ENCODE measurements at regions not wholly inside any gene's neighbourhood (a gene's known extent, or its start where the extent isn't known, plus 50 kb on each side); places are given as distances from the start of the nearest gene placed in this dataset.

DNA sequence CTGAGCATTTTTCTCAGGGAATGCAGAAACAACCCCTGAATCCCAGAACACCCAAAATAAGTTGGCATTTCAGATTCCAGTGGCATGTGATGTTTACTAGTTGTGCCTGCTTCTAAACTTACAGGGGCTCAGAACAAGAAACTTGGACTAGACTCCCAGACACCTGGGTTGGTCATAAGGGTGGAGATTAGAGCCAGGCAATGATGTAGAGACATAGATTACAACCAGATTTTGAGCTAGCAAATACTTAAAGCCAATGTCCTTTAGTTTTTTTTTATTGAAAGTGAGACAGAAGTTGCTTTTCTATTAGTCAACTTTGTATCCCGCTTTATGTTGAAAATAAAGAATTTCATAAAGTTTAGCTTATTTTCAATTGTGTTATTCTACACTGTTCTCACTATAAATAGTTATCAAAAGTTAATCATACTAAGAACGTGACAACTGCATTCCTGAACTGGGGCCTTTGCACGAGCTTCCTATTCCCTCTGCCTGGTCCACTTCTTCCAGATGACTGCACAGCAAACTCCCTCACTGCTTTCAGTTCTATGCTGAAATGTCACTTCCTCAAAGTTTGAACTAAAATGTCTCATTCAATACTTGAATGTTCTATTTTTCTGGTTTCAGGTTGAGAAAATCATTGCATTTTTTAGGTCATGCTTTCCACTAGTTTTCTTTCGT, 224.7 kb upstream of the PPP1R2C start:
- Histone ChIP-seq H3K79me2 (replicated peaks; ENCODE audit: insufficient read depth) (no peaks in the 10 kb centered on the region), H3K36me3 (ENCODE audit: insufficient read depth) (no peaks in the 10 kb centered on the region), H2AFZ (no peak overlapping the region), H4K20me1 (replicated peaks; ENCODE audit: insufficient read depth) (no peaks in the 10 kb centered on the region), H3K9me2 (ENCODE audit: insufficient read depth) (no peaks in the 10 kb centered on the region), H3K27me3 (ENCODE audit: insufficient read depth) (no peaks in the 10 kb centered on the region), H3K4me3 (no peak overlapping the region), H3F3A (replicated peaks; ENCODE audit: low read depth) (no peaks in the 10 kb centered on the region), H3K4me2 (no peak overlapping the region), H3K4me1 (ENCODE audit: insufficient read depth) (peaks cover 9% of the 10 kb centered on the region), H3K27ac (ENCODE audit: low read depth) (no peak overlapping the region)
- Mint-ChIP-seq H3K36me3 (ENCODE audit: low read depth) (peaks cover 2% of the 10 kb centered on the region; the same call in 2 of the 3 replicates), H3K4me3 (no peak overlapping the region), H3K27ac (no peak overlapping the region), H3K27me3 (ENCODE audit: insufficient read depth, low read depth, poor library complexity) (no peaks in the 10 kb centered on the region), H3K9me3 (no peaks in the 10 kb centered on the region), H3K4me1 (peaks cover 14% of the 10 kb centered on the region)
- no peak for DNase-seq (ENCODE audit: low spot score)
- TF ChIP-seq NANOG (IDR thresholded peaks at IDR 0.05; ENCODE audit: borderline replicate concordance): no peak
- no peak for TF ChIP-seq POLR2AphosphoS5 (IDR thresholded peaks at IDR 0.05; ENCODE audit: low read depth)
- TF ChIP-seq, protein P1, sequence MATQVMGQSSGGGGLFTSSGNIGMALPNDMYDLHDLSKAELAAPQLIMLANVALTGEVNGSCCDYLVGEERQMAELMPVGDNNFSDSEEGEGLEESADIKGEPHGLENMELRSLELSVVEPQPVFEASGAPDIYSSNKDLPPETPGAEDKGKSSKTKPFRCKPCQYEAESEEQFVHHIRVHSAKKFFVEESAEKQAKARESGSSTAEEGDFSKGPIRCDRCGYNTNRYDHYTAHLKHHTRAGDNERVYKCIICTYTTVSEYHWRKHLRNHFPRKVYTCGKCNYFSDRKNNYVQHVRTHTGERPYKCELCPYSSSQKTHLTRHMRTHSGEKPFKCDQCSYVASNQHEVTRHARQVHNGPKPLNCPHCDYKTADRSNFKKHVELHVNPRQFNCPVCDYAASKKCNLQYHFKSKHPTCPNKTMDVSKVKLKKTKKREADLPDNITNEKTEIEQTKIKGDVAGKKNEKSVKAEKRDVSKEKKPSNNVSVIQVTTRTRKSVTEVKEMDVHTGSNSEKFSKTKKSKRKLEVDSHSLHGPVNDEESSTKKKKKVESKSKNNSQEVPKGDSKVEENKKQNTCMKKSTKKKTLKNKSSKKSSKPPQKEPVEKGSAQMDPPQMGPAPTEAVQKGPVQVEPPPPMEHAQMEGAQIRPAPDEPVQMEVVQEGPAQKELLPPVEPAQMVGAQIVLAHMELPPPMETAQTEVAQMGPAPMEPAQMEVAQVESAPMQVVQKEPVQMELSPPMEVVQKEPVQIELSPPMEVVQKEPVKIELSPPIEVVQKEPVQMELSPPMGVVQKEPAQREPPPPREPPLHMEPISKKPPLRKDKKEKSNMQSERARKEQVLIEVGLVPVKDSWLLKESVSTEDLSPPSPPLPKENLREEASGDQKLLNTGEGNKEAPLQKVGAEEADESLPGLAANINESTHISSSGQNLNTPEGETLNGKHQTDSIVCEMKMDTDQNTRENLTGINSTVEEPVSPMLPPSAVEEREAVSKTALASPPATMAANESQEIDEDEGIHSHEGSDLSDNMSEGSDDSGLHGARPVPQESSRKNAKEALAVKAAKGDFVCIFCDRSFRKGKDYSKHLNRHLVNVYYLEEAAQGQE (IDR thresholded peaks at IDR 0.05; ENCODE audit: unreplicated experiment): no peak
- TF ChIP-seq, protein P2, sequence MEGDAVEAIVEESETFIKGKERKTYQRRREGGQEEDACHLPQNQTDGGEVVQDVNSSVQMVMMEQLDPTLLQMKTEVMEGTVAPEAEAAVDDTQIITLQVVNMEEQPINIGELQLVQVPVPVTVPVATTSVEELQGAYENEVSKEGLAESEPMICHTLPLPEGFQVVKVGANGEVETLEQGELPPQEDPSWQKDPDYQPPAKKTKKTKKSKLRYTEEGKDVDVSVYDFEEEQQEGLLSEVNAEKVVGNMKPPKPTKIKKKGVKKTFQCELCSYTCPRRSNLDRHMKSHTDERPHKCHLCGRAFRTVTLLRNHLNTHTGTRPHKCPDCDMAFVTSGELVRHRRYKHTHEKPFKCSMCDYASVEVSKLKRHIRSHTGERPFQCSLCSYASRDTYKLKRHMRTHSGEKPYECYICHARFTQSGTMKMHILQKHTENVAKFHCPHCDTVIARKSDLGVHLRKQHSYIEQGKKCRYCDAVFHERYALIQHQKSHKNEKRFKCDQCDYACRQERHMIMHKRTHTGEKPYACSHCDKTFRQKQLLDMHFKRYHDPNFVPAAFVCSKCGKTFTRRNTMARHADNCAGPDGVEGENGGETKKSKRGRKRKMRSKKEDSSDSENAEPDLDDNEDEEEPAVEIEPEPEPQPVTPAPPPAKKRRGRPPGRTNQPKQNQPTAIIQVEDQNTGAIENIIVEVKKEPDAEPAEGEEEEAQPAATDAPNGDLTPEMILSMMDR (conservative IDR thresholded peaks at IDR 0.05; ENCODE audit: low read depth in 2 of 2): no peak
- no peak for TF ChIP-seq CREB1 (CRISPR knock-in tag; IDR thresholded peaks at IDR 0.05; ENCODE audit: low read depth)
- no peak for TF ChIP-seq EZH2phosphoT487 (IDR thresholded peaks at IDR 0.05; ENCODE audit: unreplicated experiment)
- TF ChIP-seq, protein P3, sequence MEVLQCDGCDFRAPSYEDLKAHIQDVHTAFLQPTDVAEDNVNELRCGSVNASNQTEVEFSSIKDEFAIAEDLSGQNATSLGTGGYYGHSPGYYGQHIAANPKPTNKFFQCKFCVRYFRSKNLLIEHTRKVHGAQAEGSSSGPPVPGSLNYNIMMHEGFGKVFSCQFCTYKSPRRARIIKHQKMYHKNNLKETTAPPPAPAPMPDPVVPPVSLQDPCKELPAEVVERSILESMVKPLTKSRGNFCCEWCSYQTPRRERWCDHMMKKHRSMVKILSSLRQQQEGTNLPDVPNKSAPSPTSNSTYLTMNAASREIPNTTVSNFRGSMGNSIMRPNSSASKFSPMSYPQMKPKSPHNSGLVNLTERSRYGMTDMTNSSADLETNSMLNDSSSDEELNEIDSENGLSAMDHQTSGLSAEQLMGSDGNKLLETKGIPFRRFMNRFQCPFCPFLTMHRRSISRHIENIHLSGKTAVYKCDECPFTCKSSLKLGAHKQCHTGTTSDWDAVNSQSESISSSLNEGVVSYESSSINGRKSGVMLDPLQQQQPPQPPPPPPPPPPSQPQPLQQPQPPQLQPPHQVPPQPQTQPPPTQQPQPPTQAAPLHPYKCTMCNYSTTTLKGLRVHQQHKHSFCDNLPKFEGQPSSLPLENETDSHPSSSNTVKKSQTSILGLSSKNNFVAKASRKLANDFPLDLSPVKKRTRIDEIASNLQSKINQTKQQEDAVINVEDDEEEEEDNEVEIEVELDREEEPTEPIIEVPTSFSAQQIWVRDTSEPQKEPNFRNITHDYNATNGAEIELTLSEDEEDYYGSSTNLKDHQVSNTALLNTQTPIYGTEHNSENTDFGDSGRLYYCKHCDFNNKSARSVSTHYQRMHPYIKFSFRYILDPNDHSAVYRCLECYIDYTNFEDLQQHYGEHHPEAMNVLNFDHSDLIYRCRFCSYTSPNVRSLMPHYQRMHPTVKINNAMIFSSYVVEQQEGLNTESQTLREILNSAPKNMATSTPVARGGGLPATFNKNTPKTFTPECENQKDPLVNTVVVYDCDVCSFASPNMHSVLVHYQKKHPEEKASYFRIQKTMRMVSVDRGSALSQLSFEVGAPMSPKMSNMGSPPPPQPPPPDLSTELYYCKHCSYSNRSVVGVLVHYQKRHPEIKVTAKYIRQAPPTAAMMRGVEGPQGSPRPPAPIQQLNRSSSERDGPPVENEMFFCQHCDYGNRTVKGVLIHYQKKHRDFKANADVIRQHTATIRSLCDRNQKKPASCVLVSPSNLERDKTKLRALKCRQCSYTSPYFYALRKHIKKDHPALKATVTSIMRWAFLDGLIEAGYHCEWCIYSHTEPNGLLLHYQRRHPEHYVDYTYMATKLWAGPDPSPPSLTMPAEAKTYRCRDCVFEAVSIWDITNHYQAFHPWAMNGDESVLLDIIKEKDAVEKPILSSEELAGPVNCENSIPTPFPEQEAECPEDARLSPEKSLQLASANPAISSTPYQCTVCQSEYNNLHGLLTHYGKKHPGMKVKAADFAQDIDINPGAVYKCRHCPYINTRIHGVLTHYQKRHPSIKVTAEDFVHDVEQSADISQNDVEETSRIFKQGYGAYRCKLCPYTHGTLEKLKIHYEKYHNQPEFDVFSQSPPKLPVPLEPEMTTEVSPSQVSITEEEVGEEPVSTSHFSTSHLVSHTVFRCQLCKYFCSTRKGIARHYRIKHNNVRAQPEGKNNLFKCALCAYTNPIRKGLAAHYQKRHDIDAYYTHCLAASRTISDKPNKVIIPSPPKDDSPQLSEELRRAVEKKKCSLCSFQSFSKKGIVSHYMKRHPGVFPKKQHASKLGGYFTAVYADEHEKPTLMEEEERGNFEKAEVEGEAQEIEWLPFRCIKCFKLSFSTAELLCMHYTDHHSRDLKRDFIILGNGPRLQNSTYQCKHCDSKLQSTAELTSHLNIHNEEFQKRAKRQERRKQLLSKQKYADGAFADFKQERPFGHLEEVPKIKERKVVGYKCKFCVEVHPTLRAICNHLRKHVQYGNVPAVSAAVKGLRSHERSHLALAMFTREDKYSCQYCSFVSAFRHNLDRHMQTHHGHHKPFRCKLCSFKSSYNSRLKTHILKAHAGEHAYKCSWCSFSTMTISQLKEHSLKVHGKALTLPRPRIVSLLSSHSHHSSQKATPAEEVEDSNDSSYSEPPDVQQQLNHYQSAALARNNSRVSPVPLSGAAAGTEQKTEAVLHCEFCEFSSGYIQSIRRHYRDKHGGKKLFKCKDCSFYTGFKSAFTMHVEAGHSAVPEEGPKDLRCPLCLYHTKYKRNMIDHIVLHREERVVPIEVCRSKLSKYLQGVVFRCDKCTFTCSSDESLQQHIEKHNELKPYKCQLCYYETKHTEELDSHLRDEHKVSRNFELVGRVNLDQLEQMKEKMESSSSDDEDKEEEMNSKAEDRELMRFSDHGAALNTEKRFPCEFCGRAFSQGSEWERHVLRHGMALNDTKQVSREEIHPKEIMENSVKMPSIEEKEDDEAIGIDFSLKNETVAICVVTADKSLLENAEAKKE (CRISPR knock-in tag; IDR thresholded peaks at IDR 0.05): no peak
- TF ChIP-seq, protein P4, sequence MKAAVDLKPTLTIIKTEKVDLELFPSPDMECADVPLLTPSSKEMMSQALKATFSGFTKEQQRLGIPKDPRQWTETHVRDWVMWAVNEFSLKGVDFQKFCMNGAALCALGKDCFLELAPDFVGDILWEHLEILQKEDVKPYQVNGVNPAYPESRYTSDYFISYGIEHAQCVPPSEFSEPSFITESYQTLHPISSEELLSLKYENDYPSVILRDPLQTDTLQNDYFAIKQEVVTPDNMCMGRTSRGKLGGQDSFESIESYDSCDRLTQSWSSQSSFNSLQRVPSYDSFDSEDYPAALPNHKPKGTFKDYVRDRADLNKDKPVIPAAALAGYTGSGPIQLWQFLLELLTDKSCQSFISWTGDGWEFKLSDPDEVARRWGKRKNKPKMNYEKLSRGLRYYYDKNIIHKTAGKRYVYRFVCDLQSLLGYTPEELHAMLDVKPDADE (IDR thresholded peaks at IDR 0.05): no peak
- no peak for TF ChIP-seq JUNB (IDR thresholded peaks at IDR 0.05; ENCODE audit: unreplicated experiment)
- no peak for TF ChIP-seq EZH2 (IDR thresholded peaks at IDR 0.05; ENCODE audit: low read depth, unreplicated experiment)
- no peak for TF ChIP-seq STAT1 (IDR thresholded peaks at IDR 0.05; ENCODE audit: unreplicated experiment)
- no peak for TF ChIP-seq ZNF331 (CRISPR knock-in tag; IDR thresholded peaks at IDR 0.05; ENCODE audit: low read depth)
- no peak for TF ChIP-seq ZNF114 (CRISPR knock-in tag; IDR thresholded peaks at IDR 0.05)
- ATAC-seq: no peak

Measured in GM23338 (cell line).